ENCODE measurements at regions not wholly inside any gene's neighbourhood (a gene's known extent, or its start where the extent isn't known, plus 50 kb on each side); places are given as distances from the start of the nearest gene placed in this dataset.

DNA sequence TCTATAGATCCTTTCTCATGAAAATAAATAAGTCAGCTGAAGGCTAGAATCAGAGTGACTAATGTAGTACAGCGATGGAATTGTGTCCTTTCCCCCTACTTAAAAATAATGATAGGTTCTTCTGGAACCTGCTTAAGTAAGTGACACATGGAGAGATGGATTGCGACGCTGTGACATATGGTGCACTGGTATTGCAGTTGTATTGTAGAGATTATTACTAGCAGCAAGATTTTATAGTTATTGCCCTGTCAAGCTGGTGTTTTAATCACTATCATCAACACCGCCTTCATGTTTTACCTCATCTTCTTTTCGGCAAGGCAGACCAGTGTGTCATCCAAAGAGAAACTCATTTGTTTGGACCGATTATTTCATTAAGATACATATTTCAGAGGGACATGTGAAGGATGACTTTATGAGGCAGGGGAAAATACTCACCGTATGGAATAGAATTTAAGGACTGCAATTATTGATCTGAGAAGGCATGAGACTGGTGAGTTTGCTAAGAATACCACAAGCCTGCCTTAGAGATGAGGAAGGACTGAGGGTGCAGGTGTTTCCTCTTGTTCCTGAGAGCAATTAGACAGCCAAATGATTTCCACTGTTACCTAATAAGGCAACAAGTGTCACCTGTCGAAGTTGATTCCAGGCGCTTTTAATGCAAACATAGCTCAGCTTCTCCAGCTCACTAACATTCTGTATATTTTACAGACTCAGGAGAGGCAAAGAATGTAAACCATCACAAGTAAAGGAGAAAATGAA is 1855.5 kb downstream of the MAT2B start:
- intact Hi-C loops (cut with micrococcal nuclease; ENCODE audit: unreplicated experiment), result no loop called here
- no peaks in the 10 kb centered on the region for H3K79me2 ChIP-seq (ENCODE audit: insufficient read depth, low read length)
- DNase-seq (ENCODE audit: low spot score) (no peak), FAIRE-seq (no peak), ATAC-seq (no peak)
- no peak overlapping the region for H3K4me2 ChIP-seq (ENCODE audit: low read depth, low read length)
- no peaks in the 10 kb centered on the region for H3K4me1 ChIP-seq (ENCODE audit: insufficient read depth, low read length)
- H3K36me3 ChIP-seq (replicated peaks in 1 of 2; ENCODE audit: control insufficient read depth in 1 of 2, insufficient read depth in 2 of 2, low read length in 2 of 2), result no peaks in the 10 kb centered on the region
- no peaks in the 10 kb centered on the region; a peak in 1 of 5 replicates for H3K27me3 ChIP-seq (ENCODE audit: control insufficient read depth in 1 of 2, insufficient read depth in 2 of 2, low read length in 2 of 2)
- POLR2A ChIA-PET, result no interaction called here
- no TSS peak for BruUV-seq (replicated peaks)
- H3K27ac ChIP-seq (ENCODE audit: extremely low read length, insufficient read depth, low read length), result no peak overlapping the region
- H2AFZ ChIP-seq (ENCODE audit: low read length), result no peak overlapping the region
- no peak for TF ChIP-seq KLF6 (CRISPR knock-in tag; IDR thresholded peaks at IDR 0.05)
- TF ChIP-seq KLF16 (CRISPR knock-in tag; IDR thresholded peaks at IDR 0.05), result no peak
- TF ChIP-seq, protein P1, sequence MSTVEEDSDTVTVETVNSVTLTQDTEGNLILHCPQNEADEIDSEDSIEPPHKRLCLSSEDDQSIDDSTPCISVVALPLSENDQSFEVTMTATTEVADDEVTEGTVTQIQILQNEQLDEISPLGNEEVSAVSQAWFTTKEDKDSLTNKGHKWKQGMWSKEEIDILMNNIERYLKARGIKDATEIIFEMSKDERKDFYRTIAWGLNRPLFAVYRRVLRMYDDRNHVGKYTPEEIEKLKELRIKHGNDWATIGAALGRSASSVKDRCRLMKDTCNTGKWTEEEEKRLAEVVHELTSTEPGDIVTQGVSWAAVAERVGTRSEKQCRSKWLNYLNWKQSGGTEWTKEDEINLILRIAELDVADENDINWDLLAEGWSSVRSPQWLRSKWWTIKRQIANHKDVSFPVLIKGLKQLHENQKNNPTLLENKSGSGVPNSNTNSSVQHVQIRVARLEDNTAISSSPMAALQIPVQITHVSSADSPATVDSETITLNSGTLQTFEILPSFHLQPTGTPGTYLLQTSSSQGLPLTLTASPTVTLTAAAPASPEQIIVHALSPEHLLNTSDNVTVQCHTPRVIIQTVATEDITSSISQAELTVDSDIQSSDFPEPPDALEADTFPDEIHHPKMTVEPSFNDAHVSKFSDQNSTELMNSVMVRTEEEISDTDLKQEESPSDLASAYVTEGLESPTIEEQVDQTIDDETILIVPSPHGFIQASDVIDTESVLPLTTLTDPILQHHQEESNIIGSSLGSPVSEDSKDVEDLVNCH (CRISPR knock-in tag; IDR thresholded peaks at IDR 0.05), result no peak
- TF ChIP-seq ZNF33B (CRISPR knock-in tag; IDR thresholded peaks at IDR 0.05), result no peak
- TF ChIP-seq RCOR2 (CRISPR knock-in tag; IDR thresholded peaks at IDR 0.05), result no peak
- TF ChIP-seq PCBP2 (optimal IDR thresholded peaks at IDR 0.05; ENCODE audit: low read depth, low read length, poor library complexity, severe bottlenecking), result no peak
- TF ChIP-seq ZIK1 (CRISPR knock-in tag; IDR thresholded peaks at IDR 0.05; ENCODE audit: borderline replicate concordance, low read depth), result no peak
- TF ChIP-seq NCOA2 (CRISPR knock-in tag; IDR thresholded peaks at IDR 0.05), result no peak
- no peak for TF ChIP-seq ZNF788 (CRISPR knock-in tag; IDR thresholded peaks at IDR 0.05; ENCODE audit: borderline replicate concordance)
- no peak overlapping the region for H3K4me3 ChIP-seq (replicated peaks in 1 of 3; ENCODE audit: insufficient read depth in 1 of 3, low read depth in 2 of 3, low read length in 3 of 3)
- no peak overlapping the region for H3K9ac ChIP-seq (ENCODE audit: insufficient read depth, low read depth, low read length)
- CTCF ChIA-PET (ENCODE audit: low intra/inter-chr PET ratio, low total read pairs), result interaction anchor here (0.6 kb wide), 1 partner anchor 25 kb away, joined by 3 read pairs; no protein-coding TSS in a partner anchor
- peaks cover 87% of the 10 kb centered on the region for H3K9me3 ChIP-seq (ENCODE audit: low read length)
- WGBS (ENCODE audit: low lambda C conversion rate), result 33% methylated on average over 9 of the region's 9 CpGs
- H4K20me1 ChIP-seq (ENCODE audit: insufficient read depth, low read length), result no peaks in the 10 kb centered on the region
- in situ Hi-C loops (cut with HindIII; ENCODE audit: extremely low pct_ligation_motif_present, low pct_unique_long_range_greater_than_20kb), result no loop called here
